ENCODE measurements at regions not wholly inside any gene's neighbourhood (a gene's known extent, or its start where the extent isn't known, plus 50 kb on each side); places are given as distances from the start of the nearest gene placed in this dataset.

DNA sequence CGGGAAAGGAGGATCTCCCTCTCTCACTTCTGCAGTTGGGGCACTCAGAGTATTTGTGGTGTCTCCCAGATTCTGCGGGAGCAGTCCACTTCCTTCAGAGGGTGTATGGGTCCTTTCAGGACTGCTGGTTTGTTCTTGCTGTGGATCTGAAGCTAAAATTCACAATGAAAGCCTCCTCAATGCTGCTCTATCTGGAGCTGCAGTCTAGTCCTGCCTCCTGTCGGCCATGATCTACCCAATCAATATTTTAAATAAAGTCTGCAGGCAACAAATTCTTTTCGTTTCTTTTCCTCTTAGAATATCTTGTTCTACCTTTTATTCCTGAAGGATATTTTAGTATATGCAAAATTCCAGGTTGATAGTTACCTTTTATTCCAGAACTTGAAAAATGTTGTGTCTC lies 226.1 kb upstream of the AR start:
- Mint-ChIP-seq H3K36me3 (ENCODE audit: insufficient read depth) (no peaks in the 10 kb centered on the region), H3K9me3 (ENCODE audit: low read depth) (peaks cover 26% of the 10 kb centered on the region), H3K27ac (no peak overlapping the region), H3K27me3 (no peaks in the 10 kb centered on the region), H3K4me3 (ENCODE audit: low read depth) (no peak overlapping the region), H3K4me1 (ENCODE audit: low read depth) (peaks cover 3% of the 10 kb centered on the region)
- TF ChIP-seq, protein P1, sequence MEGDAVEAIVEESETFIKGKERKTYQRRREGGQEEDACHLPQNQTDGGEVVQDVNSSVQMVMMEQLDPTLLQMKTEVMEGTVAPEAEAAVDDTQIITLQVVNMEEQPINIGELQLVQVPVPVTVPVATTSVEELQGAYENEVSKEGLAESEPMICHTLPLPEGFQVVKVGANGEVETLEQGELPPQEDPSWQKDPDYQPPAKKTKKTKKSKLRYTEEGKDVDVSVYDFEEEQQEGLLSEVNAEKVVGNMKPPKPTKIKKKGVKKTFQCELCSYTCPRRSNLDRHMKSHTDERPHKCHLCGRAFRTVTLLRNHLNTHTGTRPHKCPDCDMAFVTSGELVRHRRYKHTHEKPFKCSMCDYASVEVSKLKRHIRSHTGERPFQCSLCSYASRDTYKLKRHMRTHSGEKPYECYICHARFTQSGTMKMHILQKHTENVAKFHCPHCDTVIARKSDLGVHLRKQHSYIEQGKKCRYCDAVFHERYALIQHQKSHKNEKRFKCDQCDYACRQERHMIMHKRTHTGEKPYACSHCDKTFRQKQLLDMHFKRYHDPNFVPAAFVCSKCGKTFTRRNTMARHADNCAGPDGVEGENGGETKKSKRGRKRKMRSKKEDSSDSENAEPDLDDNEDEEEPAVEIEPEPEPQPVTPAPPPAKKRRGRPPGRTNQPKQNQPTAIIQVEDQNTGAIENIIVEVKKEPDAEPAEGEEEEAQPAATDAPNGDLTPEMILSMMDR (IDR thresholded peaks at IDR 0.05; ENCODE audit: unreplicated experiment), result no peak
- no peak for DNase-seq (ENCODE audit: low spot score, unreplicated experiment)

DNA sequence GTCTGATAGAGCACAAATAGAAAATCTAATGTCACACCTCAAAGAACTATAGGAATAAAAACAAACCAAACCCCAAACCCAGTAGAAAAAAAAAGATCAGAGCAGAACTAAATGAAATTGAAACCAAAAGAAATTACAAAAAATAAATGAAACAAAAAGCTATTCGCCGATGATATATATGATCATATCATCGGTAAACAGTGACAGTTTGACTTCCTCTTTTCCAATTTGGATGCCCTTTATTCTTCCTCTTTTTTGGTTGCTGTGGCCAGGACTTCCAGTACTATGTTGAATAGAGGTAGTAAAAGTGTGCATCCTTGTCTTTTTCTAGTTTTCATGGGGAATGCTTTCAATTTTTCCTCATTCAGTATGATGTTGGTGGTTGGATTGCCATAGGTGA lies 215.3 kb upstream of the AR start:
- no peaks in the 10 kb centered on the region for H3K36me3 Mint-ChIP-seq (ENCODE audit: insufficient read depth)
- H3K9me3 Mint-ChIP-seq (ENCODE audit: low read depth), result peaks cover 34% of the 10 kb centered on the region
- no peak overlapping the region for H3K27ac Mint-ChIP-seq
- no peak for DNase-seq (ENCODE audit: low spot score, unreplicated experiment)
- H3K4me1 Mint-ChIP-seq (ENCODE audit: low read depth), result no peaks in the 10 kb centered on the region
- TF ChIP-seq, protein P1 (IDR thresholded peaks at IDR 0.05; ENCODE audit: unreplicated experiment), result no peak
- H3K27me3 Mint-ChIP-seq, result no peaks in the 10 kb centered on the region
- no peak overlapping the region for H3K4me3 Mint-ChIP-seq (ENCODE audit: low read depth)

DNA sequence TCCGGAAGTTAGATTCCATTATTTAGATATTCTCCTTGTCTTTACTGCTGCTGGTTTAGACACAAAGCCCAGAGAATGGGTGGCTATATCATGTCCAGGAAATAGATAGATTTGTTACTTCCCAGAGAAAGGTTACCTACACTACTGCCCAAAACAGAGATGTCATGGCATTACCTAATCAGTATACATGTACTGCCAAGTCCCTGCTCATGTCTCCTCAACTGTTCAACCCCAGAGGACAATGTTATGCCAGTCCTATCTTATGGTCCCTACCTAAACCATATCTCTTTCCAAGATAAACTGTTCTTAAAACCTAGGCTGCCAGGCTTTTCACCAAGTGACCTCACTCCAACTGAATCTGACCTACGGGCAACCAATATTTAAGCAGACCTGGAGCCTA lies 209.5 kb upstream of the AR start:
- H3K27me3 Mint-ChIP-seq, result no peaks in the 10 kb centered on the region
- H3K36me3 Mint-ChIP-seq (ENCODE audit: insufficient read depth), result no peaks in the 10 kb centered on the region
- DNase-seq (ENCODE audit: low spot score, unreplicated experiment), result no peak
- H3K4me1 Mint-ChIP-seq (ENCODE audit: low read depth), result no peaks in the 10 kb centered on the region
- TF ChIP-seq, protein P1 (IDR thresholded peaks at IDR 0.05; ENCODE audit: unreplicated experiment), result no peak
- H3K27ac Mint-ChIP-seq, result no peak overlapping the region
- no peak overlapping the region for H3K4me3 Mint-ChIP-seq (ENCODE audit: low read depth)
- peaks cover 15% of the 10 kb centered on the region for H3K9me3 Mint-ChIP-seq (ENCODE audit: low read depth)

DNA sequence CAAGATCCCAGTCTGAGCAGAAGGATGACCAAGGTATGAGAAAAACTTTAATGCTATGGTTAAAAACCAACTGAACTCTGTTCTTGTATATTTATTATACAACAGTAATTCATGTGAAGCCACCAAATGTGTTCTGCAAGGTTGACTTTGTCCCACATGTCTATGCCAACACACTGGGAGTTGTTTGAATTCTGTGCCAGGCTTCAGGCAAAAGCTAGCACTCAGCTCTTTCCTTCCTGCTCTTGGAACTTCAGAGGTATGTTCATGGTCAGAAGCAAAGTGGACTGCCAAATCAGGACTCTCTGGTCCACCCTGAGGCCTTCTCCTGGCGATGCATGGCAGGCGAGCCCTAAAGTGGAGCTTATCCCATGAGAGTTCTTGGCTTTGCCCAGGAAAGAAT lies 205.6 kb upstream of the AR start:
- Mint-ChIP-seq H3K4me3 (ENCODE audit: low read depth) (no peak overlapping the region), H3K27ac (no peak overlapping the region), H3K27me3 (no peaks in the 10 kb centered on the region), H3K4me1 (ENCODE audit: low read depth) (no peaks in the 10 kb centered on the region), H3K9me3 (ENCODE audit: low read depth) (peaks cover 14% of the 10 kb centered on the region), H3K36me3 (ENCODE audit: insufficient read depth) (no peaks in the 10 kb centered on the region)
- DNase-seq (ENCODE audit: low spot score, unreplicated experiment), result no peak
- TF ChIP-seq, protein P1 (IDR thresholded peaks at IDR 0.05; ENCODE audit: unreplicated experiment), result no peak

DNA sequence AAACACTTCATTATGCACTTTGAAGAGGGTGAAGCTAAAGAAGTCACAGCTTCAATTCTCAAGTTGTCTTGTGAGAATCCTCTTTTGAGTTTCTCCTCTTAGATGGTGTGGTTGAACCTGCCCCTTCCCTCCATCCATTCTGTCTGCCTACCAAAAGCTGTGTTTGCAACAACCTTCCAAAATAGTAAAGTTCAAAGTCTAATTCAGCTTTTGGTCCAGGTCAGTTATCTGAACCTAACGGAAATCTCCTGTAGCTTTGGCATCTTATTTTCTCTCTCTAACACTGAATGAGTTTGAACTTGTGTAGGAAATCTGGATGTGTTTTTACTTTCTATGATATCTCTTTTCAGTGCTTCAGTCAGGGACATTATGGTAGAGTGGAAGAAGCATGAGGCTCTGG lies 201.7 kb upstream of the AR start:
- Mint-ChIP-seq H3K9me3 (ENCODE audit: low read depth) (peaks cover 16% of the 10 kb centered on the region), H3K27ac (no peak overlapping the region), H3K36me3 (ENCODE audit: insufficient read depth) (no peaks in the 10 kb centered on the region), H3K27me3 (no peaks in the 10 kb centered on the region), H3K4me3 (ENCODE audit: low read depth) (no peak overlapping the region), H3K4me1 (ENCODE audit: low read depth) (no peaks in the 10 kb centered on the region)
- TF ChIP-seq, protein P1 (IDR thresholded peaks at IDR 0.05; ENCODE audit: unreplicated experiment), result no peak
- no peak for DNase-seq (ENCODE audit: low spot score, unreplicated experiment)

Data from progenitor cell of endocrine pancreas (in vitro differentiated cells).